GM12872 (cell line): ENCODE measurements at regions not wholly inside any gene's neighbourhood (a gene's known extent, or its start where the extent isn't known, plus 50 kb on each side); places are given as distances from the start of the nearest gene placed in this dataset.

Experiments
- CTCF ChIP-seq: IDR thresholded peaks from 3 replicates; pipeline ENCODE4 v1.5.1; 2011; ENCODE audit warnings: low read depth, mild to moderate bottlenecking, low read length, moderate library complexity; ENCODE audit not compliant: insufficient read depth

DNA sequence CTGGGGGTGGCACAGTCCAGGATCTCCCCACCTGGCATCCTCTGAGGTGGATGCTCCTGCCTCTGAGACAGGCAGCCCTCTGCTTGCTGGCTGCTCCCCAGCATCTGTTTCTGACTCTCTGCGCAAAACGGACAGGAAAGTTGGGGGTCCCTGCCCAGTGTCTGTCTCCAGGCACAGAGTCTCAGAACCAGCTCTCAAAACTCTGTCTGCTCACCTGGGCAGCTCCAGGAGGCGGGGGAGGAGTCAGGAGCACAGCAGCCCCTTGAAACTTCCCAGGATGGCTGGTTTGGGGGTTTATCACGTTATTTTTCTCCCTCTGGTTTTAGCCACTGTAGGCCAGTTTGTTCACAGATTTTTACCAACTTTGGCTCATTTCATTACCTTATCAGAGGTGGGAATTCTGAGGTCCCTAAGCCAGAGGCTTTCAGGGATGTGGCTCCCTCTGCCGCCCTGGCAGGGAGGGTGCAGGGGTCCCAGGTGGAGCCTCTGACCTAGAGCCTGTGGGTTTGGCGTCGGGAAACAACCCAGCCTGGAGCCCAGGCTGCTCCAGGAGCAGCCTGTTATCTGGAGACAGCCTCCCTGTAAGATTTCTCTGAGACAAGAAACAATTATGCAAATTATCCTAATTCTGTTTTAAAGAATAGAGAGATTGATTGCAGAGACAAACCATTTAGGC is 334.1 kb downstream of the CACNA1B start:
- TF ChIP-seq CTCF = peak; percentile 8; the same call in 1 of the 3 replicates
